HEK293 (cell line): ENCODE measurements at regions not wholly inside any gene's neighbourhood (a gene's known extent, or its start where the extent isn't known, plus 50 kb on each side); places are given as distances from the start of the nearest gene placed in this dataset.

ENCODE experiments used
- CTCF ChIA-PET: fragments of 350-600 bp; formaldehyde crosslinking; extraction: SDS; loops from one replicate; lab custom pipeline; 2021; ENCODE audit warnings: antibody characterized with exemption; lab: Yijun Ruan, JAX
- POLR2A ChIA-PET: fragments of 300-600 bp; formaldehyde crosslinking; extraction: SDS; loops from one replicate; lab custom pipeline; 2020; ENCODE audit warnings: antibody characterized with exemption, inconsistent platforms; lab: Yijun Ruan, JAX
- H3K27ac ChIP-seq: fragments of 200-500 bp; sonication (Bioruptor generic); 2 replicates; pipeline ENCODE4 v1.5.1; 2014; ENCODE audit warnings: low read depth, low read length, control low read depth, inconsistent platforms; ENCODE audit errors: extremely low read depth
- H3K36me3 ChIP-seq, 2 experiments: fragments of 200-500 bp in 1 of 2; sonication (Bioruptor generic) in 1 of 2; 1 replicate in 1 of 2; 2 replicates in 1 of 2; pipeline ENCODE4 v1.5.1; 2014 to 2017; ENCODE audit warnings: inconsistent platforms in 2 of 2, low read length in 2 of 2; ENCODE audit not compliant: control insufficient read depth in 2 of 2, insufficient read depth in 1 of 2
- H3K4me1 ChIP-seq: fragments of 200-500 bp; sonication (Bioruptor generic); 2 replicates; pipeline ENCODE4 v1.5.1; 2014; ENCODE audit warnings: mild to moderate bottlenecking, low read length, inconsistent platforms; ENCODE audit not compliant: control insufficient read depth, insufficient read depth
- H3K4me3 ChIP-seq: 2 replicates; pipeline ENCODE4 v1.5.1; 2011; ENCODE audit warnings: low read depth, mild to moderate bottlenecking, control low read depth, low read length, moderate library complexity
- H3K9me3 ChIP-seq: fragments of 200-500 bp; sonication (Bioruptor generic); 2 replicates; pipeline ENCODE4 v1.5.1; 2014; ENCODE audit warnings: low read depth, low read length, inconsistent platforms; ENCODE audit not compliant: control insufficient read depth, insufficient read depth
- PBX3 ChIP-seq: sonication (generic); formaldehyde crosslinking; IDR thresholded peaks from 2 replicates; pipeline ENCODE4 v1.8.1; 2022; ENCODE audit warnings: mild to moderate bottlenecking, moderate library complexity, missing genetic modification reagents
- PRDM10 ChIP-seq: fragments of 450-650 bp; formaldehyde crosslinking; IDR thresholded peaks from 2 replicates; pipeline ENCODE4 v1.5.1; 2016; ENCODE audit warnings: missing biosample characterization, missing genetic modification characterization
- REPIN1 ChIP-seq: fragments of 450-650 bp; formaldehyde crosslinking; IDR thresholded peaks from 2 replicates; pipeline ENCODE4 v1.5.1; 2017; ENCODE audit warnings: missing biosample characterization, missing genetic modification characterization, low read depth
- ZBTB1 ChIP-seq: fragments of 450-650 bp; formaldehyde crosslinking; IDR thresholded peaks from 2 replicates; pipeline ENCODE4 v1.5.1; 2016; ENCODE audit warnings: missing biosample characterization, missing genetic modification characterization
- ZBTB11 ChIP-seq: fragments of 450-650 bp; formaldehyde crosslinking; conservative IDR thresholded peaks from 2 replicates; pipeline ENCODE4 v1.5.1; 2016; ENCODE audit warnings: low read depth, missing biosample characterization, missing genetic modification characterization
- ZNF112 ChIP-seq: fragments of 450-650 bp; formaldehyde crosslinking; IDR thresholded peaks from 2 replicates; pipeline ENCODE4 v1.5.0; 2017; ENCODE audit warnings: missing biosample characterization, missing genetic modification characterization
- ZNF121 ChIP-seq: fragments of 450-650 bp; formaldehyde crosslinking; IDR thresholded peaks from 2 replicates; pipeline ENCODE4 v1.5.1; 2016; ENCODE audit warnings: missing biosample characterization, missing genetic modification characterization
- ZNF140 ChIP-seq: fragments of 450-650 bp; formaldehyde crosslinking; IDR thresholded peaks from 2 replicates; pipeline ENCODE4 v1.5.1; 2016; ENCODE audit warnings: missing biosample characterization, missing genetic modification characterization
- ZNF157 ChIP-seq: fragments of 450-650 bp; formaldehyde crosslinking; IDR thresholded peaks from 2 replicates; pipeline ENCODE4 v1.5.1; 2016; ENCODE audit warnings: missing biosample characterization, missing genetic modification characterization
- ZNF19 ChIP-seq: fragments of 450-650 bp; formaldehyde crosslinking; IDR thresholded peaks from 2 replicates; pipeline ENCODE4; 2016; ENCODE audit warnings: missing biosample characterization, missing genetic modification characterization, low read depth
- ZNF501 ChIP-seq: fragments of 450-650 bp; formaldehyde crosslinking; IDR thresholded peaks from 2 replicates; pipeline ENCODE4 v1.5.1; 2016; ENCODE audit warnings: missing biosample characterization, missing genetic modification characterization
- ZNF544 ChIP-seq: fragments of 450-650 bp; formaldehyde crosslinking; IDR thresholded peaks from 2 replicates; pipeline ENCODE4 v1.5.0; 2017; ENCODE audit warnings: missing biosample characterization, missing genetic modification characterization
- ZNF645 ChIP-seq: fragments of 450-650 bp; formaldehyde crosslinking; IDR thresholded peaks from 2 replicates; pipeline ENCODE4; 2016; ENCODE audit warnings: missing biosample characterization, missing genetic modification characterization
- ZNF707 ChIP-seq: fragments of 450-650 bp; formaldehyde crosslinking; IDR thresholded peaks from 2 replicates; pipeline ENCODE4 v1.5.1; 2016; ENCODE audit warnings: missing biosample characterization, missing genetic modification characterization

GRCh38 chr5:166497496-166498104 is 1793.8 kb upstream of the WWC1 start:
- Histone ChIP-seq H3K36me3 (no peaks in the 10 kb centered on the region), H3K4me3 (no peak overlapping the region), H3K27ac (no peak overlapping the region), H3K9me3 (no peaks in the 10 kb centered on the region), H3K4me1 (no peaks in the 10 kb centered on the region)
- TF ChIP-seq REPIN1 (tag by site-specific recombination): no peak
- ChIA-PET CTCF (no interaction called here), POLR2A (no interaction called here)

GRCh38 chr5:166499447-166500240 is 1791.8 kb upstream of the WWC1 start:
- Histone ChIP-seq H3K4me1 (no peaks in the 10 kb centered on the region), H3K9me3 (no peaks in the 10 kb centered on the region)
- POLR2A ChIA-PET: no interaction called here
- TF ChIP-seq PBX3: no peak
- TF ChIP-seq ZNF645 (tag by site-specific recombination): no peak
- no peak for TF ChIP-seq ZNF157 (tag by site-specific recombination)
- no peak for TF ChIP-seq ZNF140 (tag by site-specific recombination)
- TF ChIP-seq ZNF19 (tag by site-specific recombination): no peak
- TF ChIP-seq ZNF121 (tag by site-specific recombination): no peak
- TF ChIP-seq ZNF707 (tag by site-specific recombination): no peak
- no peak for TF ChIP-seq ZNF112
- TF ChIP-seq ZBTB11 (tag by site-specific recombination): no peak
- TF ChIP-seq PRDM10 (tag by site-specific recombination): no peak
- TF ChIP-seq ZNF501: no peak
- TF ChIP-seq ZBTB1 (tag by site-specific recombination): no peak
- no peak for TF ChIP-seq ZNF544 (tag by site-specific recombination)
- TF ChIP-seq, all 188 proteins: peak for 0
- no peak overlapping the region for H3K4me3 ChIP-seq
- no peaks in the 10 kb centered on the region for H3K36me3 ChIP-seq
- CTCF ChIA-PET: no interaction called here
- H3K27ac ChIP-seq: no peak overlapping the region
